NCI-H345 treated with DMSO at 0.1 percent for 48 hours (cell line): ENCODE measurements at regions not wholly inside any gene's neighbourhood (a gene's known extent, or its start where the extent isn't known, plus 50 kb on each side); places are given as distances from the start of the nearest gene placed in this dataset.

Experiments
- DNase-seq: peaks from one replicate; lab custom pipeline; 2025; ENCODE audit not compliant: unreplicated experiment; lab: John Stamatoyannopoulos, UW

- no peak for DNase-seq
Measured at GRCh38 chr11:19661827-19662226, 50.8 kb upstream of the NAV2 start.

- DNase-seq = no peak
Measured at GRCh38 chr11:19660076-19660475, 52.6 kb upstream of the NAV2 start.

DNA sequence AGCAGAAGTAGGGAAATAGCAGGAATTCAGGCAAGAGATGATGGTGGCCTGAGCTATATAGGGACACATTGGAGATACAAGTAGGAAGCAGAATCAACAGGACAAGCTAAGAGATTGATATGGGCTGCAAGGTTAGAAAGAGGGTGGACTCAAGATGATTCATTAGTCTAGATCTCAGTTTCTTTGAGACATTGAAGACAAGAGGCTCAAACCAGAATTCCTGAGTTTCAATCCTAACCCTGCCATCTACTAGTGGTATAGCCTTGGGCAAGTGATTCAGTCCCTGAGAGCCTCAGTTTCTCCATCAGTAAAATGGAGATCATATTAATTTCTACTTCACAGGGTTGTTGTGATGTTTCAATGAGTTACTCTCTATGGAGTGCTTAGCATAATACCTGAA is 53.1 kb upstream of the NAV2 start:
- no peak for DNase-seq

DNA sequence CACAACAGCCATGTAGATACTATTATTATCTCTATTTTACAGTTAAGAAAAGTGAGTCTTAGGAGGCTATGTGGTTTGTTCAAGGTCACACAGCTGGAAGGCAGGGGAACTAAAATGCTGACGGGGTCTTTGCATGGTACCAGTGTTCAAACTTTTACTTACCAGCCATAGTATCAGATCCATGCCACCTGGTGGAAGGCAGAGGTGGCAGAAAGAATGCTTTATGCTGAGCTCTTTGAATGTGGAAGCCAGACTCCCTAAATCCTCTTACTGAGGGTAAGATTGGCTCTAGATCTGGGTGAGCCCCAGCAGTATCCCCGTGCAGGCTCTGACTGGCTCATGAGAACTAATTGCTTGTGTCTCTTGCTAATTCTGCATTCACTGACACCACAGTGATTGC is 54.3 kb upstream of the NAV2 start:
- DNase-seq = no peak

DNA sequence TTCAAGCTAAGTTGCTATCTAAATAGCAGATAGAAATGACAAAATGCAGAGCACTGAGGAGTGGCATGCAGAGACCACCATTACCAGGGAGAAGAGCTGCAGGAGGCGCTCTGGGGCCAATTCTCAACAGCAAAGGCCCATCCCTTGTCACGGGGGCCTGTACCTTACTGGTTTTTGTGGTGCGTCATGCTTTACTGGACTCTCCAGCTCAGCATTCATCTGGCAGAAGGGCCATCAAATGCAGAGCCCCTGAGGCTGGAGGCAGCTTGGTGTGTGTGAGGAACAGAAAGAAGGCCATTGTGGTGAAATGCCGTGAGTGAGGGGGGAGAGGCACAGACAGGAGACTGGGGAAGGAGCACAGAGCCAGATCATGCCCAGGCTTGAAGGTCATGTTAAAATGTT is 56.5 kb upstream of the NAV2 start:
- no peak for DNase-seq

DNA sequence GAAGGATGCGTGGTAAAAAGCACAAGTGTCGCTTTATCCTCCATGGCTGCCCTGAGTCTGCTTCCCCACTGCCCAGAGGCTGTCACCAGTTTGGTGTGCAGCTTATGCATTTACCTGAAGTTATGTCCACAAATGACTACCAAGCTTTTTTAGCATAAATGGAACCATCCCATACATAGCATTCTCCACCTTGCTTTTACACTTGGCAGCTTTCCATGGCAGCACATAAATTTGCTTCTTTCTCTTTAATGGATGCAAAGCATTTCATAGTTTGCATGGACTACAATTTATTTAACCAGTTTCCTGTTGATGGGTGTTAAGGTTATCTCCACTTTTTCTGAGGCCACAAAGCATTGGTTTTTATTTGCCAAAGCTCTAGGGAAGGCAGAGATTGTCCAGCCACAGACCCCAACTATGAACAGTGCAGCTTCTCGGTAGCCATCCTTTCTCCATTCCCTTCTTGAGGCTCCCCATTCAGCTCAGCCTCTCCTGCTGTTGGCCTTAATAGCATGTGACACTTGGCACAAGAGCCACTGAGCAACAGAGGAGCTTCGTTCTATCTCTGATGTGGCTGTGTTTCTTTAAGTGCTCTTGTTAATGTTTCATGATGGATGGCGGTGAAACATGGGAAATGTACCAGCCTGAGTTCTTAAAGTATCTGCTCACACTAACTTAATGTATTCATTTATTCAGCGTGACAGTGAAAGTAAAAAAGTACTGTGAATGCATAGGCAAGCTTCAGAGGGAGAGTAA is 59.8 kb upstream of the NAV2 start:
- no peak for DNase-seq

GRCh38 chr11:19651653-19652052 is 61.0 kb upstream of the NAV2 start:
- no peak for DNase-seq

- no peak for DNase-seq
Measured at GRCh38 chr11:19651028-19651427, 61.6 kb upstream of the NAV2 start.

DNA sequence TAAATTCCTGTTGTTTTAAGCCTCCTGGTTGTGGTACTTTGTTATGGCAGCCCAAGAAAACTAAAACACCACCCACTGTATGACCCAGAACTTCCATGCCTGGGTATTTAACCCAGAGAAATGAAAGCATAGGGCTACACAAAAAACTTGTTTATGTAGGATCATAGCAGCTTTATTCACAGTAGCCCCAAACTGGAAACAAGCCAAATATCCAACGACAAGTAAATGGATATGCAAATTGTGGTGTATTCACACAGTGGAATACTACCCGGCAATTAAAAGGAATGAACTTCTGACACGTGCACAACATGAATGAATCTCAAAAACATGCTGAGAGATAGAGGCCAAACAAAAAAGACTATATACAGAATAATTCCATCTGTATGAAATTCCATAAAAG is 62.2 kb upstream of the NAV2 start:
- DNase-seq = no peak

DNA sequence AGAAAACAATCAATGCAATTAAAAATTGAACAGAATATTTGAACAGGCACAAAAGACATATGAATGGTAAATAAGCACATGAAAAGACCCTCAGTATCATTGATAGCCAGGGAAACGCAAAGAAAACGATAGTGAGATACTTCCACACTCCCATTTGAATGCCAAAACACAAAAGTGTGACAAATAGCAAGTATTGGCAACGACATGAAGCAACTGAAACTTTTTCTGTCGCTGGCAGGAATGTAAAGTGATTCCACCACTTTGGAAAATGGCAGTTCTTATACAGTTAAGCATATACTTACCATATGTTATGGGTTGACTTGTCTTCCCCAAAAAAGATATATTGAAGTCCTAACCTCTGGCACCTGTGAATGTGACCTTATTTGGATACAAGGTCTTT is 62.9 kb upstream of the NAV2 start:
- no peak for DNase-seq

- DNase-seq = no peak
Measured at GRCh38 chr11:19648321-19648720, 64.3 kb upstream of the NAV2 start.

GRCh38 chr11:19647816-19648215 is 64.8 kb upstream of the NAV2 start:
- no peak for DNase-seq

- DNase-seq = no peak
Measured at GRCh38 chr11:19646921-19647320, 65.7 kb upstream of the NAV2 start.

DNA sequence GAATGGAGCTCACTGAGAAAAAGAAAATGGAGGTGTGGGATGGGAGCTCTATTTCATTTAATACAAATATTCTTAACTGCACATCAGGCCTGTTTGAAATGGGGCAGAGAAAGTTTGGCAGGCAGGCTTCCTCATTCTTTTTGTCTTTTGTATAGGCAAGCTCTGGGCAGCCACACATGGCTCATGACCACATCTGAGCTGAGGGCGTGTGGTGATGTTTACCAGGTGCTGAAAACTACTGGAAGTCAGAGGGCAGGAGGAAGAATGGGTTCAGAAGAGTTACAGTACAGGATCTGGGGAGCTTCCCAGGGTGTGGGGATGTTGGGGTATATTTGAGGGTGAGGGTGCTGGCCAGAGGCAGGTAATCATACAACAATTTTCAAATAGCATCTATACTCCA is 66.3 kb upstream of the NAV2 start:
- no peak for DNase-seq

DNA sequence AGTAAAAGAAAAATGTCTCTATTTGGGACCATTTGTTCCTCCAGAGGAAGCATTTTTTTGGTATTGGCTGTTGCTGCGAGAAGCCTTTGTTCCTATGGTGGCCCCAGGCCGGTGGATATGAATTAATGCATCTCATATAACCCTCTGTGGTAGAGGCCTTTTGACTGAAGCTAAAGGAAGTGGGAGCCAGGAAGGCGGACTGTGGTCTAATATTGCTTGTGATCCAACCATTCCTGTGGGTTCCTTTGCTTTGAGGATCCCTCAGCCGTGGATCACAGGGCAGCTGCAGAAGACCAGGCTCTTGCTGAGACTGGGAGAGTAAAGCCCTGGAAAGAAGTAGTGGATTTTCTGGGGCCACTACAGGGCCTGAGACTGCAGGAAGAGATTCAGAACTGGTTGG is 68.3 kb upstream of the NAV2 start:
- no peak for DNase-seq

DNA sequence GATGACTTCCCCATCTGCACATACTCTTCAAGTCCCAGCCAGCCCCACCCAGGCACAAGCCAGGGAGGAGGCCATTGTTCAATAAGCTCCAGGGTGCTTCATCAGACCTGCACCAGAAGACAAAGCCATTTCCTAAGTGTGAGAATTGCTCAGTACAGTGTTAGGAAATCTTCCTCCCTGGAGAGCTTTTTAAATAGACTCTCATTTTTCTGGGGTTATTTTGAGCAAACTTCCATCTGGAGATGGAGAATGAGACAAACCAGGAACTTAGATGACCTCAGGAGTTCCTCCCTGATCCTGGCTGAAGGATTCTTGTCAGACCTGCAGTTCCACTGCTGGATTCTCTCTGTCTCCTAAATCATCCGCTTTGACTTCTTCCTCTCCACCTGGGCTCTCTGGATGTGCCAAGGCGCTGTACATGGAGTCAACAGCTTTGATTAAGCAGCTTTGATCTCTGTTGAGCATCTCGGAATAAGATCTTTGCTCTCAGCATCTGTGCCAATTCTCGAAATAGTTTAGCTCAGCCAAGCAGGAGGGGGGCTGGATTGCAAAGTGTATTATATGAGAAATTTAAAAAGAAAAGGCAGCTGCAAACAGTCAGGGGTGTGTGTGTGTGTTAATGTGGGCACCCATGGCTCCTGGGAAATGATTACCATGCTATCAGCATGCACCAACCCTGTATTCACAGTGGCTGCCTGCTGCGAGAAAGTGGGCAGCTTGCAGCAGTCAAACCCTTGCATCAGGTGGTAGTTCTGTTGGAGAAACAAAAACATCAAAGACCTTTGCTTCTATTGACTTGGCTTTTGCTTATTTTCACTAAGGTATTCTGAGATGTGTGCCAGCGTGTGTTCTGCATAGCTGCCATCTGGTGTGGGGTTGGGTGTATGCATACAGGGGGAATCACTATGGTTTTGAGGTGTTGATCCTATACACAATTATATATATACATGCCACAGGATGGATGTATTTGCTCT is 70.2 kb upstream of the NAV2 start:
- no peak for DNase-seq

DNA sequence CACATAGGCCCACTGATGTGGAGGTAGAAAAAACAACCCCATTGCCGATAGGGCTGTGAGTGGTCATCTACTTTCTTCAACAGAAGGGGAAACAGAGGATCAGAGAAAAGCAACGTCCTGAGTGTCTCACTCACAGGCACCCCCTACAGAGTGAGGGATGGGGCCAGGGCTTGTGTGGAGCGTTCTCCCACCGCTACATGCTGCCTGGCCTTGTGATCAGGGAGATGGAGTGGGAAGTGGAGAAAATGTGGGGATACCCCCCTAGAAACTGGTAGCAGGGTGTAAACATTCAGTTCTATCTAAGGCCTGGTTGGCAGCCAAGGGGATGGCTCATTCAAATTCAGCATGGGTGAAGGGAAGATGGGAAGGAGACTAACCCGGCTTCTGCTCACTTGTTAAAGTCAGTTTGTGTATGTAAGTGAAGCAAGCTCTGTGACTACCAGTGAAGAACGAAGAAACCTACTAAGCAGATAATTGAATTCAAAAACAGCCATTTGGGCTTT is 73.0 kb upstream of the NAV2 start:
- DNase-seq = no peak

- DNase-seq = no peak
Measured at GRCh38 chr11:19635332-19635731, 77.3 kb upstream of the NAV2 start.

- DNase-seq = no peak
Measured at GRCh38 chr11:19633276-19633675, 79.4 kb upstream of the NAV2 start.

- DNase-seq = no peak
Measured at GRCh38 chr11:19632499-19632834, 80.2 kb upstream of the NAV2 start.

DNA sequence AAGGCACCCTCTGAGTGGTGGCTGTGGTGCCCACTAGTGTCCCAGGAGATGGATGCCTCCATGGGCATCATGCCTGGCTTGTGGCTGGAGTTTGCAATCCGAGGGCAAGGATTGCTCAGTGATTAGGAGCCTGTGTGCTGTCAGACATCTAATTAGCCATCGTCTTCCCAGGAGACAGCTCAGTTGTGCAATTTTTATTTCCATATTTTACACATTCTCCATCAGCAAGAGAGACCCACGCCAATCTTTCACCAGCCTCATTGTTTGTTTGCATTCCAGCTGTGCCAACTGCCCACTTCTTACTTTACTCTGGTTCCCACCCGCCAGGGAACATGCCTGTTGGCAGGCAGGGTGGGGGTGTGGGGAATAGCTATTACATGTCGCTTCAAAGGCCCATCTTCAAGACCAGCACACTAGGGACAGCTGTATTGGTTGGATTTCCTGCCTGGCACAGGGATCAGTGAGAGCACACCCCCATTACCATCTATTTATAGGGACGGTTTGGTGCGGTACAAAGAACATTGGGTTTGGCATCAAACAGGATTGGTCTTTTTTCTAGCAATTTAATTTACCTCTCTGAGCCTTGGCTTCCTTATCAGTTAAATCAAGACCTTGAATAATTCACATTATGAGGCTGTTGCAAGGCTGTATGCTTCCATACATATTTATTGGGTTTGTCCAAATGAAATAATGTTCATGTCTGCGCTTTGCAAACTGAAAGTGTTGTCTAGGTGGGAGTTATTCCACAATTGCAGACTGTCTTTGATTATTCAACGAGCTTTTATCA is 80.7 kb upstream of the NAV2 start:
- DNase-seq = no peak
